ENCODE measurements at regions not wholly inside any gene's neighbourhood (a gene's known extent, or its start where the extent isn't known, plus 50 kb on each side); places are given as distances from the start of the nearest gene placed in this dataset.

- no peak overlapping the region for H3K4me3 ChIP-seq (replicated peaks in 1 of 2; ENCODE audit: low read depth in 2 of 2, low read length in 2 of 2)
- DNase-seq (ENCODE audit: low read depth in 2 of 2) = no peak
- no peak for TF ChIP-seq CTCF (IDR thresholded peaks at IDR 0.05; ENCODE audit: low read depth, low read length)
These were observed 119.3 kb upstream of the SEMA3D start for GRCh38 chr7:85306115-85306514.

GRCh38 chr7:85294176-85294575 lies 107.3 kb upstream of the SEMA3D start:
- no peak overlapping the region for H3K4me3 ChIP-seq (replicated peaks in 1 of 2; ENCODE audit: low read depth in 2 of 2, low read length in 2 of 2)
- no peak for TF ChIP-seq CTCF (IDR thresholded peaks at IDR 0.05; ENCODE audit: low read depth, low read length)
- DNase-seq (ENCODE audit: low read depth in 2 of 2) = no peak

- TF ChIP-seq CTCF (IDR thresholded peaks at IDR 0.05; ENCODE audit: low read depth, low read length) = no peak
- DNase-seq (ENCODE audit: low read depth in 2 of 2) = no peak
- H3K4me3 ChIP-seq (replicated peaks in 1 of 2; ENCODE audit: low read depth in 2 of 2, low read length in 2 of 2) = no peak overlapping the region
These were observed 106.2 kb upstream of the SEMA3D start for GRCh38 chr7:85292908-85293576.

GRCh38 chr7:85290269-85290668 lies 103.4 kb upstream of the SEMA3D start:
- DNase-seq (ENCODE audit: low read depth in 2 of 2) = no peak
- no peak for TF ChIP-seq CTCF (IDR thresholded peaks at IDR 0.05; ENCODE audit: low read depth, low read length)
- H3K4me3 ChIP-seq (replicated peaks in 1 of 2; ENCODE audit: low read depth in 2 of 2, low read length in 2 of 2) = no peak overlapping the region

- H3K4me3 ChIP-seq (replicated peaks in 1 of 2; ENCODE audit: low read depth in 2 of 2, low read length in 2 of 2) = no peak overlapping the region
- DNase-seq (ENCODE audit: low read depth in 2 of 2) = no peak
- TF ChIP-seq CTCF (IDR thresholded peaks at IDR 0.05; ENCODE audit: low read depth, low read length) = no peak
These were observed 102.4 kb upstream of the SEMA3D start for GRCh38 chr7:85289279-85289678.

- no peak for TF ChIP-seq CTCF (IDR thresholded peaks at IDR 0.05; ENCODE audit: low read depth, low read length)
- DNase-seq (ENCODE audit: low read depth in 2 of 2) = peak; percentile 10 to 31
- H3K4me3 ChIP-seq (replicated peaks in 1 of 2; ENCODE audit: low read depth in 2 of 2, low read length in 2 of 2) = no peak overlapping the region
These were observed 100.4 kb upstream of the SEMA3D start for GRCh38 chr7:85287106-85287825.

All from cardiac fibroblast (primary cell).